T-helper 1 cell treated with Interleukin-12 subunit alpha and Interleukin-12 subunit beta and Interleukin-4 antibody, amounts not matched to agents 30 μg/mL and 1 μg/mL, for 36 hours (primary cell): ENCODE measurements at regions not wholly inside any gene's neighbourhood (a gene's known extent, or its start where the extent isn't known, plus 50 kb on each side); places are given as distances from the start of the nearest gene placed in this dataset.

Experiments
- H3K27ac Mint-ChIP-seq: one replicate; pipeline ENCODE4 v1.8.0; 2021; ENCODE audit warnings: mild to moderate bottlenecking, mixed read lengths
- H3K27me3 Mint-ChIP-seq: one replicate; pipeline ENCODE4 v1.8.0; 2021; ENCODE audit warnings: low read depth, mixed read lengths
- H3K36me3 Mint-ChIP-seq: one replicate; pipeline ENCODE4 v1.8.0; 2021; ENCODE audit warnings: low read depth, mixed read lengths
- H3K4me1 Mint-ChIP-seq: one replicate; pipeline ENCODE4 v1.8.0; 2021; ENCODE audit warnings: low read depth, mixed read lengths
- H3K4me3 Mint-ChIP-seq: one replicate; pipeline ENCODE4 v1.8.0; 2021; ENCODE audit warnings: mild to moderate bottlenecking, moderate library complexity, mixed read lengths
- H3K9me3 Mint-ChIP-seq: one replicate; pipeline ENCODE4 v1.8.0; 2021; ENCODE audit warnings: mixed read lengths

GRCh38 chr1:30185809-30186208 is 537.6 kb downstream of the MATN1 start:
- Mint-ChIP-seq H3K27ac (no peak overlapping the region), H3K4me1 (peaks cover 13% of the 10 kb centered on the region), H3K36me3 (no peaks in the 10 kb centered on the region), H3K9me3 (no peaks in the 10 kb centered on the region), H3K4me3 (no peak overlapping the region), H3K27me3 (peaks cover 8% of the 10 kb centered on the region)

- H3K9me3 Mint-ChIP-seq: no peaks in the 10 kb centered on the region
- no peak overlapping the region for H3K27ac Mint-ChIP-seq
- H3K4me1 Mint-ChIP-seq: peaks cover 9% of the 10 kb centered on the region
- H3K27me3 Mint-ChIP-seq: peaks cover 10% of the 10 kb centered on the region
- no peaks in the 10 kb centered on the region for H3K36me3 Mint-ChIP-seq
- no peak overlapping the region for H3K4me3 Mint-ChIP-seq
These were observed 538.1 kb downstream of the MATN1 start for GRCh38 chr1:30185313-30185712.

- Mint-ChIP-seq H3K4me1 (peaks cover 2% of the 10 kb centered on the region), H3K36me3 (no peaks in the 10 kb centered on the region), H3K4me3 (no peak overlapping the region), H3K27me3 (peaks cover 18% of the 10 kb centered on the region), H3K9me3 (no peaks in the 10 kb centered on the region), H3K27ac (no peak overlapping the region)
These were observed 538.8 kb downstream of the MATN1 start for GRCh38 chr1:30184393-30185141.

GRCh38 chr1:30183895-30184294 is 539.5 kb downstream of the MATN1 start:
- Mint-ChIP-seq H3K36me3 (no peaks in the 10 kb centered on the region), H3K4me3 (no peak overlapping the region), H3K27me3 (peaks cover 24% of the 10 kb centered on the region), H3K27ac (no peak overlapping the region), H3K4me1 (no peaks in the 10 kb centered on the region), H3K9me3 (no peaks in the 10 kb centered on the region)

DNA sequence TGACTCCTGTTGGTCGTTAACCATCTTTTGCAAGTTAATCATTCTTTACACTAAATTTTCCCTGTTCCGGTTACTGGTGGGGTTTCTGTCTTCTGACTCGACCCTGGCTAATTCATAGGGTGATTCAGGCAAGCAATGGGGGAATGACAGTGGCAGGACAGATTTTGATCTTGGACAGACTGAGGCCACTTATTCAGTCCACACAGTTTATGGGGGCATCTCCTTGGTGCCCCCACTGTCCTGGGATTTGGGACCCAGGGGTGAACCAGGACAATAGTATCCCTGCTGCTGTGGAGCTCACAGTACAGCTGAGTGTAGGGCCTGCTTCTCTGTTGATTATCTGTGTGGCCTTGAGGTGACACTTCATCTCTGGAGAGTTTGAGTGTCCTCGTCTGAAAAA is 540.4 kb downstream of the MATN1 start:
- Mint-ChIP-seq H3K36me3 (no peaks in the 10 kb centered on the region), H3K4me1 (no peaks in the 10 kb centered on the region), H3K9me3 (no peaks in the 10 kb centered on the region), H3K27me3 (peaks cover 24% of the 10 kb centered on the region), H3K27ac (no peak overlapping the region), H3K4me3 (no peak overlapping the region)

DNA sequence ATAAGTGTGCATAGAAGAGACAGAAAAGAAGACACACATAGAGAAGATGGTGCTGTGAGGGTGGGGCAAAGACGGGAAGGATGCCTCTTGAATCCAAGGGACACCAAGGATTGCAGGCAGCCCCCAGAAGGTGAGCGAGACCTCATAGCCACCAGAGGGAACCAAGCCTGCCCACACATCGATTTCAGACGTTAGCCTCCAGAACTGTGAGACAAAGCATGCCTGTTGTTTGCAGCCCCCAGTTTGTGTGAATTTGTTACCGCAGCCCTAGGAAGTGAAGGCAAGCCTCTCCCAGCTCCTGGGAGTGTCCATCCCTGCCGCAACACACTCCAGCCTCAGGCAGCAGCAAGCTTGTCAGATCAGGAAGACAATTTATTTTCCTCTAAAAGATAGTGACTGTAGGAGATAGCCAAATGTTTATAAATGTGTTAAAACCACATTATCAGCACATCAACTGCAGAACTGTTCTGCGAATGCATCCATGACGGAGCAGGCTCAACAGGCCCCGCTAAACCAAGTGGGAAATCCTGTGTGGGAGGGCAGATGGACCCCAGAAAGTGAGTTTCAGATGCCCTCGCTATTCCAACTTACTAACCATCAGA is 543.3 kb downstream of the MATN1 start:
- H3K27ac Mint-ChIP-seq: no peak overlapping the region
- no peaks in the 10 kb centered on the region for H3K4me1 Mint-ChIP-seq
- no peaks in the 10 kb centered on the region for H3K36me3 Mint-ChIP-seq
- peaks cover 42% of the 10 kb centered on the region for H3K27me3 Mint-ChIP-seq
- H3K9me3 Mint-ChIP-seq: no peaks in the 10 kb centered on the region
- H3K4me3 Mint-ChIP-seq: no peak overlapping the region

DNA sequence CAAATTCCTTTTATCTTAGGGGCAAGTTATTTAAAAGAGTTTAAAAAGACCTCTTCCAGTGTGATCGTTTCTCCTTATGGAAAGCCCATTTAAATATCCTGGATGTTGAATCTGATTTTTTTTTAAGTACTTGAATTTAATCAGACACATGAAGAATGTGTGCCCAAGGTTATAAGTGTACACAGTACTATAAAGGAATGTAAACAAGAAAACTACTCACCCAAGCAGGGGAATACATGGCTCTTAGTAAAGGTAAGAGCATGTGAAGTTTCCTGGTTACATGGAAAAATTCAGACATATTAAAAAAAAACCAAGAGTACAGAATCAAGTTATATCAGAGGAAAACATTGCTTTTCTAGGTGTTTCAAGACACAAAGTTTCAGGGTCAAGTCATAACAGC is 546.9 kb downstream of the MATN1 start:
- H3K4me1 Mint-ChIP-seq: no peaks in the 10 kb centered on the region
- H3K27ac Mint-ChIP-seq: no peak overlapping the region
- H3K36me3 Mint-ChIP-seq: no peaks in the 10 kb centered on the region
- H3K27me3 Mint-ChIP-seq: peaks cover 42% of the 10 kb centered on the region
- H3K4me3 Mint-ChIP-seq: no peak overlapping the region
- H3K9me3 Mint-ChIP-seq: no peaks in the 10 kb centered on the region

- Mint-ChIP-seq H3K4me1 (no peaks in the 10 kb centered on the region), H3K27ac (no peak overlapping the region), H3K9me3 (no peaks in the 10 kb centered on the region), H3K36me3 (no peaks in the 10 kb centered on the region), H3K4me3 (no peak overlapping the region), H3K27me3 (peaks cover 35% of the 10 kb centered on the region)
These were observed 548.9 kb downstream of the MATN1 start for GRCh38 chr1:30174499-30174898.

DNA sequence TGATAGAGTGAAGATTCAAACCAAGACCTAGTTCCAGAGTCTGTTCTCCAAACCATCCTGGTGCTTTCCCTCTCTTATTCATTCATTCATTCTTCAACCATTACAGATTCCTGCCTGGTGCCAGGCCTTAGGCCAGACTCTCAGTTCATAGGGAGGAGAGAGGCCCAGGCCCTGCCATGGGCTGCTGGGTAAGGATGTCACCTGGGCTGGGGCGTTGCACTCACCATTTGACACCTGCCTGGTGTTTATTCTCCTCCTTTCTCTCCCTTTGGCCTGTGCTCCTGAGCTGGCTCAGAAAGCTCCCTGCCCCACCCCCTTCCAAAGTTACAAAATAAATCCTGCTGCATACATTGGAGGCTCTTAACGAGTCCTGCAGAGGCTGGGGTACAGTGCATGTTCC is 549.8 kb downstream of the MATN1 start:
- Mint-ChIP-seq H3K4me3 (no peak overlapping the region), H3K27ac (no peak overlapping the region)

GRCh38 chr1:30172757-30173156 is 550.6 kb downstream of the MATN1 start:
- H3K27ac Mint-ChIP-seq: no peak overlapping the region
- H3K4me1 Mint-ChIP-seq: no peaks in the 10 kb centered on the region
- H3K9me3 Mint-ChIP-seq: no peaks in the 10 kb centered on the region
- H3K36me3 Mint-ChIP-seq: no peaks in the 10 kb centered on the region
- H3K27me3 Mint-ChIP-seq: peaks cover 39% of the 10 kb centered on the region
- no peak overlapping the region for H3K4me3 Mint-ChIP-seq

More for the DNA sequence above, 549.8 kb downstream of the MATN1 start:
- Mint-ChIP-seq H3K4me1 (no peaks in the 10 kb centered on the region), H3K9me3 (no peaks in the 10 kb centered on the region), H3K27me3 (peaks cover 37% of the 10 kb centered on the region), H3K36me3 (no peaks in the 10 kb centered on the region)

DNA sequence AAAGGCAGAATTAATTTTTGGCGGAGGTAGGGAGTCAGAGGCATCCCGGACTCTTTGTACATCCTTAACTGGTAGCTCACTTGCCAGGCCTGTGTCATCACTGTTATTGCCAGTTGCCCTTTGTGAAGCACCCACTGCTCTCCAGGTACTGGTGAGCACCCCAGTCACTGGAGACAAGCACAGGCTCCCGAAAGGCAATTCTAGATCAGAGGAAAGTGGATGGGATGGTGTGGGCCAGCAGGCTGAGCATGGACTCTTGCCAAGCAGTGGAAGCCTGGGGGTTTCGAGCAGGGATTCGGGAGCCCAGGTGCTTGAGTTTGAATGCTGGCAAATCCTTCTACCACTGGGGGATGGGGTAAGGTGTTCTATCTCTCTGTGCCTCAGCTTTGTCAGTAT is 551.1 kb downstream of the MATN1 start:
- H3K4me1 Mint-ChIP-seq: no peaks in the 10 kb centered on the region
- peaks cover 39% of the 10 kb centered on the region for H3K27me3 Mint-ChIP-seq
- H3K27ac Mint-ChIP-seq: no peak overlapping the region
- H3K36me3 Mint-ChIP-seq: no peaks in the 10 kb centered on the region
- no peaks in the 10 kb centered on the region for H3K9me3 Mint-ChIP-seq
- no peak overlapping the region for H3K4me3 Mint-ChIP-seq

DNA sequence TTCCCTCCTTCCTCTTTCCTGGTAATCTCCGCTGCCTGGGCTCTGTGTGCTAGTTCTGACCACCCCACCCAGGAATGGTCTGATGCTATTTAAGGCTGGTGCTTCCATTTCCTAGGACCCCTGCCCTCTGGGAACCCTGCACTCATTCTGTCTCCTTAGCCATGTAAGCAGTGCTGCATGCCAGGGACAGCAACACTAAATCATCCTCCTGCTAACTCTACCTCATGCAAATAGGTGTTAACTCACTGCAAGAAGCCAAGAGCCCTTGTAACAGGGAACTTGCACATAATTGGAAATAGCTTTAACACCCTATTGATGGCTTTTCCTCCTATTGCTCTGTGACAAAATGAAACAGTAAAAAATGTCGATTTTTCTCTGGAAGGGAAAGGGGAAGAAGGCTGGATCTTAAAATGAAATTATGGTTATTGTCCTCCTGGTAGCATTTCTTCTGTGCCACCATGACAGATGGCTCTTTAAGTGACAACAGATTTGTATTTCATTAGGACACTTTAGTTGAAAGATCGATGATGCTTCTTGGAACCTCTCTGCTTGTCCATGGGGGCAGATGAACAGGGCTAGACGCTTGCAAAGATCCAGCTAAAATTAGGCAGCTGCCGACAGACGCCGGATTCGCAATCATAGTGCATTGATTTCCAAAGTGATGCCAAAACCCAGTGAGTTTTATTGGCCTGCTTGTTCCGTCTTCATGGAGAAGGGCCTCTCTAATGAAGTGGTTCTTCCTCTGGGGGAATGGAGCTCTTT is 551.7 kb downstream of the MATN1 start:
- no peak overlapping the region for H3K27ac Mint-ChIP-seq
- no peaks in the 10 kb centered on the region for H3K4me1 Mint-ChIP-seq
- H3K4me3 Mint-ChIP-seq: no peak overlapping the region
- H3K9me3 Mint-ChIP-seq: no peaks in the 10 kb centered on the region
- H3K36me3 Mint-ChIP-seq: no peaks in the 10 kb centered on the region
- peaks cover 40% of the 10 kb centered on the region for H3K27me3 Mint-ChIP-seq

- H3K9me3 Mint-ChIP-seq: no peaks in the 10 kb centered on the region
- H3K27ac Mint-ChIP-seq: no peak overlapping the region
- H3K36me3 Mint-ChIP-seq: no peaks in the 10 kb centered on the region
- H3K27me3 Mint-ChIP-seq: peaks cover 36% of the 10 kb centered on the region
- no peak overlapping the region for H3K4me3 Mint-ChIP-seq
- H3K4me1 Mint-ChIP-seq: no peaks in the 10 kb centered on the region
These were observed 554.1 kb downstream of the MATN1 start for GRCh38 chr1:30169269-30169668.

- Mint-ChIP-seq H3K9me3 (no peaks in the 10 kb centered on the region), H3K36me3 (no peaks in the 10 kb centered on the region), H3K27ac (no peak overlapping the region), H3K27me3 (peaks cover 35% of the 10 kb centered on the region), H3K4me3 (no peak overlapping the region), H3K4me1 (no peaks in the 10 kb centered on the region)
These were observed 557.2 kb downstream of the MATN1 start for GRCh38 chr1:30166174-30166573.

DNA sequence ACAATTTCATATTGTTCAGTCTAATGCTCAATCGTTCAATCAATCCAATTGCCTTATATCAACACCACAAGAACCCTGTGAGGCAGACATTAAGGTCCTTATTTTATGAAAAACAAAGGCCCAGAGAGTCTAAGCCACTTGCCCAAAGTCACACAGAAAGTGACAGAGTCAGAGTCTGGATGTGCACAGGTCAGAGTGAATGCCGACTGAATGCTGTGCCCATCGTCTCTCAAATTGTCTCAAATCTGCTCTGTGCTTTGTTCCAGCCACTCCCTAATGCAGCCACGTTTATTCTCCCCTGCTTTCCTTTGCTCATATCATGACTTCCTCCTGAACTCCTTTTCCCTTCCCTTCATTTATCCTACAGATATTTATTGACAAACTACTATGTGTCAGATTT is 558.3 kb downstream of the MATN1 start:
- Mint-ChIP-seq H3K27me3 (peaks cover 32% of the 10 kb centered on the region), H3K4me1 (no peaks in the 10 kb centered on the region), H3K27ac (no peak overlapping the region), H3K4me3 (no peak overlapping the region), H3K9me3 (no peaks in the 10 kb centered on the region), H3K36me3 (no peaks in the 10 kb centered on the region)
